Calu3 (cell line): ENCODE measurements at regions not wholly inside any gene's neighbourhood (a gene's known extent, or its start where the extent isn't known, plus 50 kb on each side); places are given as distances from the start of the nearest gene placed in this dataset.
"Not testable (repeated sequence)": the region's sequence is repeated elsewhere in the genome, so short reads cannot be mapped to it uniquely, and the experiment has no call there.

Experiments
- BruUV-seq: library from RNA; stranded (reverse); fragments of 400-500 nt; replicated peaks from 2 replicates; lab custom pipeline; 2021; lab: Mats Ljungman, UMichigan
- CTCF ChIA-PET: fragments of 300-600 bp; sonication (Branson Sonifier 250); formaldehyde crosslinking; loops from one replicate; lab custom pipeline; 2022; ENCODE audit warnings: antibody characterized with exemption; lab: Charles Lee
- DNase-seq: peaks from one replicate; pipeline ENCODE4 v3.0.0; 2022
- H3K27ac Mint-ChIP-seq: one replicate; pipeline ENCODE4 v1.8.0; 2022; ENCODE audit warnings: mixed read lengths; ENCODE audit not compliant: unreplicated experiment
- H3K27me3 Mint-ChIP-seq: one replicate; pipeline ENCODE4 v1.8.0; 2022; ENCODE audit warnings: mixed read lengths; ENCODE audit not compliant: unreplicated experiment
- H3K36me3 Mint-ChIP-seq: one replicate; pipeline ENCODE4 v1.8.0; 2022; ENCODE audit warnings: mild to moderate bottlenecking, moderate library complexity, mixed read lengths; ENCODE audit not compliant: insufficient read depth, unreplicated experiment
- H3K4me1 Mint-ChIP-seq: one replicate; pipeline ENCODE4 v1.8.0; 2022; ENCODE audit warnings: mild to moderate bottlenecking, low read depth, mixed read lengths; ENCODE audit not compliant: unreplicated experiment
- H3K4me3 Mint-ChIP-seq: one replicate; pipeline ENCODE4 v1.8.0; 2022; ENCODE audit warnings: mild to moderate bottlenecking, low read depth, moderate library complexity, mixed read lengths; ENCODE audit not compliant: unreplicated experiment
- H3K9me3 Mint-ChIP-seq: one replicate; pipeline ENCODE4 v1.8.0; 2022; ENCODE audit warnings: low read depth, mixed read lengths; ENCODE audit not compliant: unreplicated experiment
- CTCF ChIP-seq: fragments of 200-600 bp; IDR thresholded peaks from one replicate; pipeline ENCODE4 v1.8.0; 2022; ENCODE audit warnings: antibody characterized with exemption; ENCODE audit not compliant: unreplicated experiment
- intact Hi-C: fragments of 100-400 bp; cut with micrococcal nuclease; formaldehyde crosslinking; loops from one replicate; pipeline ENCODE4 v1.10.0; 2022; ENCODE audit not compliant: unreplicated experiment

- CTCF ChIA-PET: no interaction called here
- Mint-ChIP-seq H3K9me3 (no peaks in the 10 kb centered on the region), H3K4me3 (no peak overlapping the region), H3K36me3 (no peaks in the 10 kb centered on the region), H3K27me3 (peaks cover 13% of the 10 kb centered on the region), H3K4me1 (no peaks in the 10 kb centered on the region), H3K27ac (no peak overlapping the region)
- DNase-seq: no peak
- intact Hi-C loops: no loop called here
- no peak for TF ChIP-seq CTCF
- no TSS peak for BruUV-seq
Measured at GRCh38 chr6:131460614-131461000, 112.4 kb upstream of the ARG1 start.

- intact Hi-C loops: no loop called here
- Mint-ChIP-seq H3K27me3 (peaks cover 13% of the 10 kb centered on the region), H3K4me3 (no peak overlapping the region), H3K4me1 (no peaks in the 10 kb centered on the region), H3K27ac (no peak overlapping the region), H3K9me3 (no peaks in the 10 kb centered on the region), H3K36me3 (no peaks in the 10 kb centered on the region)
- CTCF ChIA-PET: no interaction called here
- DNase-seq: no peak
- no TSS peak for BruUV-seq
- no peak for TF ChIP-seq CTCF
Measured at GRCh38 chr6:131469130-131469529, 103.9 kb upstream of the ARG1 start.

- CTCF ChIA-PET: no interaction called here
- Mint-ChIP-seq H3K4me1 (no peaks in the 10 kb centered on the region), H3K27me3 (peaks cover 13% of the 10 kb centered on the region), H3K27ac (no peak overlapping the region), H3K9me3 (no peaks in the 10 kb centered on the region), H3K36me3 (no peaks in the 10 kb centered on the region), H3K4me3 (no peak overlapping the region)
- no peak for TF ChIP-seq CTCF
- BruUV-seq: no TSS peak
- intact Hi-C loops: no loop called here
- no peak for DNase-seq
Measured at GRCh38 chr6:131470534-131470933, 102.5 kb upstream of the ARG1 start.

GRCh38 chr6:131471331-131471730, 101.7 kb upstream of the ARG1 start:
- no peak overlapping the region for H3K4me3 Mint-ChIP-seq
- no peaks in the 10 kb centered on the region for H3K4me1 Mint-ChIP-seq
- peaks cover 13% of the 10 kb centered on the region for H3K27me3 Mint-ChIP-seq
- no peaks in the 10 kb centered on the region for H3K9me3 Mint-ChIP-seq
- no TSS peak for BruUV-seq
- H3K27ac Mint-ChIP-seq: no peak overlapping the region
- intact Hi-C loops: no loop called here
- CTCF ChIA-PET: no interaction called here
- no peaks in the 10 kb centered on the region for H3K36me3 Mint-ChIP-seq
- no peak for TF ChIP-seq CTCF
- no peak for DNase-seq

- intact Hi-C loops, DNase-seq, H3K27ac Mint-ChIP-seq, CTCF ChIA-PET, H3K36me3 Mint-ChIP-seq, H3K4me3 Mint-ChIP-seq, H3K9me3 Mint-ChIP-seq, H3K4me1 Mint-ChIP-seq, BruUV-seq: not testable (repeated sequence)
- H3K27me3 Mint-ChIP-seq: peaks cover 13% of the 10 kb centered on the region
Measured at GRCh38 chr6:131473303-131473702, 99.7 kb upstream of the ARG1 start.
